ENCODE measurements at regions not wholly inside any gene's neighbourhood (a gene's known extent, or its start where the extent isn't known, plus 50 kb on each side); places are given as distances from the start of the nearest gene placed in this dataset.

- Histone ChIP-seq H3K9me3 (replicated peaks in 1 of 2; ENCODE audit: control insufficient read depth in 1 of 2, insufficient read depth in 1 of 2, low read length in 2 of 2) (peaks cover 10 to 22% of the 10 kb centered on the region in 2 donors), H3K79me2 (ENCODE audit: insufficient read depth, low read length) (no peaks in the 10 kb centered on the region), H3K4me3 (replicated peaks in 1 of 3; ENCODE audit: low read depth in 2 of 3, low read length in 3 of 3) (no peak overlapping the region), H3K4me1 (ENCODE audit: control insufficient read depth in 1 of 2, insufficient read depth in 2 of 2, low read length in 2 of 2) (no peaks in the 10 kb centered on the region), H3K36me3 (replicated peaks in 1 of 2; ENCODE audit: control insufficient read depth in 1 of 2, insufficient read depth in 2 of 2, low read length in 2 of 2) (no peaks in the 10 kb centered on the region), H3K9ac (ENCODE audit: insufficient read depth, low read length, poor library complexity, severe bottlenecking) (no peak overlapping the region), H3K27me3 (ENCODE audit: control insufficient read depth in 2 of 2, insufficient read depth in 2 of 2, low read length in 2 of 2) (no peaks in the 10 kb centered on the region), H4K20me1 (ENCODE audit: insufficient read depth, low read length) (no peaks in the 10 kb centered on the region), H3K4me2 (replicated peaks; ENCODE audit: extremely low read depth, low read length, poor library complexity, severe bottlenecking) (no peak overlapping the region), H3K27ac (ENCODE audit: low read depth in 1 of 2, low read length in 2 of 2) (no peak overlapping the region), H2AFZ (ENCODE audit: insufficient read depth, low read depth, low read length, poor library complexity, severe bottlenecking) (no peak overlapping the region)
- Mint-ChIP-seq H3K4me3 (no peak overlapping the region), H3K36me3 (no peaks in the 10 kb centered on the region), H3K27ac (no peak overlapping the region), H3K4me1 (no peaks in the 10 kb centered on the region), H3K9me3 (peaks cover 10 to 29% (median 24%) of the 10 kb centered on the region in 7 donors), H3K27me3 (ENCODE audit: low read depth in 3 of 3) (peaks cover 2 to 4% (median 2%) of the 10 kb centered on the region in 3 donors)
- intact Hi-C loops (cut with micrococcal nuclease): no loop called here
- no peak for TF ChIP-seq CTCF (IDR thresholded peaks at IDR 0.05)
- WGBS (ENCODE audit: insufficient coverage): 80% methylated on average over 1 of the region's 1 CpG
- DNase-seq: no peak
Observed at GRCh38 chr7:24151944-24152343, 132.0 kb upstream of the NPY start.

GRCh38 chr7:24152356-24152755 lies 131.6 kb upstream of the NPY start:
- peaks cover 10 to 29% (median 24%) of the 10 kb centered on the region in 7 donors for H3K9me3 Mint-ChIP-seq
- H3K36me3 Mint-ChIP-seq: no peaks in the 10 kb centered on the region
- Histone ChIP-seq H3K27me3 (ENCODE audit: control insufficient read depth in 2 of 2, insufficient read depth in 2 of 2, low read length in 2 of 2) (no peaks in the 10 kb centered on the region), H3K9me3 (replicated peaks in 1 of 2; ENCODE audit: control insufficient read depth in 1 of 2, insufficient read depth in 1 of 2, low read length in 2 of 2) (peaks cover 10 to 22% of the 10 kb centered on the region in 2 donors), H3K79me2 (ENCODE audit: insufficient read depth, low read length) (no peaks in the 10 kb centered on the region), H2AFZ (ENCODE audit: insufficient read depth, low read depth, low read length, poor library complexity, severe bottlenecking) (no peak overlapping the region), H3K27ac (ENCODE audit: low read depth in 1 of 2, low read length in 2 of 2) (no peak overlapping the region), H3K4me1 (ENCODE audit: control insufficient read depth in 1 of 2, insufficient read depth in 2 of 2, low read length in 2 of 2) (no peaks in the 10 kb centered on the region), H3K4me2 (replicated peaks; ENCODE audit: extremely low read depth, low read length, poor library complexity, severe bottlenecking) (no peak overlapping the region), H3K9ac (ENCODE audit: insufficient read depth, low read length, poor library complexity, severe bottlenecking) (no peak overlapping the region), H3K4me3 (replicated peaks in 1 of 3; ENCODE audit: low read depth in 2 of 3, low read length in 3 of 3) (no peak overlapping the region), H3K36me3 (replicated peaks in 1 of 2; ENCODE audit: control insufficient read depth in 1 of 2, insufficient read depth in 2 of 2, low read length in 2 of 2) (no peaks in the 10 kb centered on the region), H4K20me1 (ENCODE audit: insufficient read depth, low read length) (no peaks in the 10 kb centered on the region)
- intact Hi-C loops (cut with micrococcal nuclease): no loop called here
- no peak for TF ChIP-seq CTCF (IDR thresholded peaks at IDR 0.05)
- H3K4me3 Mint-ChIP-seq: no peak overlapping the region
- H3K27me3 Mint-ChIP-seq (ENCODE audit: low read depth in 3 of 3): peaks cover 2 to 4% (median 2%) of the 10 kb centered on the region in 3 donors
- H3K4me1 Mint-ChIP-seq: no peaks in the 10 kb centered on the region
- WGBS (ENCODE audit: insufficient coverage): no CpG with 5 or more reads among the region's 1 CpG
- no peak overlapping the region for H3K27ac Mint-ChIP-seq
- DNase-seq: no peak
